ENCODE measurements at regions not wholly inside any gene's neighbourhood (a gene's known extent, or its start where the extent isn't known, plus 50 kb on each side); places are given as distances from the start of the nearest gene placed in this dataset.
"Not testable (repeated sequence)": the region's sequence is repeated elsewhere in the genome, so short reads cannot be mapped to it uniquely, and the experiment has no call there.

DNA sequence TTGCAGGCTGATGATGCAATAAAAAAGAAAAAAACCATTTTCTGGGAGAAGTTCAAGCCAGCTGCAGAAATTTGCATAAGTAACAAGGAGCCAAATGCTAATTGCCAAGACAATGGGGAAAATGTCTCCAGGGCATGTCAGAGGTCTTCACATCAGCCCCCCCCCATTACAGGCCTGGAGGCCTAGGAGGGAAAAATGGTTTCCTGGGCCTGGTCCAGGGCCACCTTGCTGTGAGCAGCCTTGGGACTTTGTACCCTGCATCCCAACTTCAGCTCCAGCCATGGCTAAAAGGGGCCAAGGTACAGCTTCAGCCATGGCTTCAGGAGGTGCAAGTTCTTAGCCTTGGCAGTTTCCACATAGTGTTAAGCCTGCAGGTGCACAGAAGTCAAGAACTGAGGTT lies 160.0 kb upstream of the IRS4 start:
- DNase-seq (ENCODE audit: low read depth in 4 of 4, low spot score in 2 of 4): not testable (repeated sequence)

DNA sequence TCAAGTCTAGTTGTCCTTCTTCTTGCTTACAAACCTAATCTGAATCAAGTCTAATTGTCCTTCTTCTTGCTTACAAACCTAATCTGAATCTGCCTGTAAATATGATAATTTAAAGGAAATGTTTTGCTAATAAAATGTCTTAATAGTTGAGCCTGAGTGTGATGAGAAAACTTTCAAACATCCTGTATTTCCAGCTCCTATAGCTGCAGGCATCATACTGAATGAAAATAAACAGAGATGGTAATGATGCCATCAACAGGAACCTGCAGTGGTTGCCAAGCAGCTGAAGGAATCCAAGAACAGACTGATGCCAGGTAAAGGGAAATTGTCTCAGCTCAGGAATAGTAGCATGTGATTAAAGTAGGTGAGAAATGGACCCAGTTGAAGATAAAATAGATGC lies 156.1 kb upstream of the IRS4 start:
- no peak for DNase-seq (ENCODE audit: low read depth in 4 of 4, low spot score in 2 of 4)

DNA sequence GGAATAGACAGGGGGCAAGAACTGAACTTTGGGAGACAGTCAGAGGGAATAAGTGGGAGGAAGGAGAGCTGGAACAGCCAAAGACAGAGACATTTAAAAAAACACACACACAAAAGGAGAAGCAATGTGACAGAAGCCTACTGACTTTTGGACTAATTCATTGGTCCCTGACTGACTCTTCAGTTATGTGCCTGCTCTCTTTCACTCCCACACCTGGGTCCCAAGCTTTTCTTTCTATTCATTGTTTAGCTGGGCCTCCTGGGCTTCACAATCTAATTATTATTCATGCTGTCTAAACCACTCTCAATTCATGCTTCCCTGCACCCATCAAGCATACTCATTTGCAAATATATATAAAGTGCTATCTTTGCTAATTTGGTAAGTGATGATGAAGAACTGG lies 139.2 kb upstream of the IRS4 start:
- no peak for DNase-seq (ENCODE audit: low read depth in 4 of 4, low spot score in 2 of 4)

DNA sequence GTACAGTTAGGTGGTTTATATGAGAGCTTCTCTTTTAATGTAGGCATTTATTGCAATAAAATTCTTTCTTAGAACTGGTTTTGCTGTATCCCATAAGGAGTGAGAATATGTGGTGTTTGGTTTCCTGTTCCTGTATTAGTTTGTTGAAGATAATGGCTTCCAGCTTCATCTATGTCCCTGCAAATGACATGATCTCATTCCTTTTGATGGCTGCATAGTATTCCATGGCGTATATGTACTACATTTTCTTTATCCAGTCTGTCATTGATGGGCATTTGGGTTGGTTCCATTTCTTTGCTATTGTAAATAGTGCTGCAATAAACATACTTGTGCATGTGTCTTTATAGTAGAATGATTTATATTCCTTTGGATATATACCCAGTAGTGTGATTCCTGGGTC lies 106.7 kb upstream of the IRS4 start:
- DNase-seq (ENCODE audit: low read depth in 4 of 4, low spot score in 2 of 4): not testable (repeated sequence)

DNA sequence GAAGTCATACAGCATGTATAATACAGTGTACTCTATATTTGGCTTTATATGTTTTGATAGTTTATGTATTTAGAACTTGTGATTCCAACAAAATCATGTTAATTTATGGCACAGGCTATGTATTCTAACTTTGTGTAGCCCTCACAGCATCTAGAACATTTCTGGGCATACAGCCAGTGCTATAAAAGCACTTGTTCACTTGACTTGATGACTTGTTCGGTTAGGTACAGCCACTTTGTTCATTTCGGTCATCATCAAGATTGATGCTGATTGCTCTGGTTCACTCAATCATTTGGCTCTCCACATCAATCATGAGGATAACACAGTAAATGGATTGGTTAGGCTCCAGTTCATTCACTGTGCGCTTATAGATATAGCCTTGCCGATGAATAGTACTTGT lies 97.6 kb upstream of the IRS4 start:
- DNase-seq (ENCODE audit: low read depth in 4 of 4, low spot score in 2 of 4): no peak

DNA sequence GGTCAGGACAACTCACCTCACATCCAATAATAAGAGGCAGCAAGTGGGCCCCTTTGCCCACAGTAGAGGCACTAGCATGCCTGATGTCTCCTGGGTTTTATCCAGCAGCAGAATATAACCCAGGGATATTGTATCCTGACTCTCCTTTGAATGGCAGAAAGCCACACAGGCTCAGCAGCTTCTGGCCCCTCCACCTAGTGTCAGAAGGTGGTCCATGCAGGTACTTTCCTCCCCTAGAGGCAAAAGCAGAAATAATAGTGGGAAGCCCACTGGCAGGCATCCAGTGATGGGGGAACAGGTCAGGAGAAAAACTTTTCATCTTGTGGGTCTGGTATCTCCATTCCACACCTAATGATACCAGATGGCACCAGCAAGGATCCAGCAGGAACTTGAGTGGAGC lies 75.5 kb upstream of the IRS4 start:
- DNase-seq (ENCODE audit: low read depth in 4 of 4, low spot score in 2 of 4): no peak

DNA sequence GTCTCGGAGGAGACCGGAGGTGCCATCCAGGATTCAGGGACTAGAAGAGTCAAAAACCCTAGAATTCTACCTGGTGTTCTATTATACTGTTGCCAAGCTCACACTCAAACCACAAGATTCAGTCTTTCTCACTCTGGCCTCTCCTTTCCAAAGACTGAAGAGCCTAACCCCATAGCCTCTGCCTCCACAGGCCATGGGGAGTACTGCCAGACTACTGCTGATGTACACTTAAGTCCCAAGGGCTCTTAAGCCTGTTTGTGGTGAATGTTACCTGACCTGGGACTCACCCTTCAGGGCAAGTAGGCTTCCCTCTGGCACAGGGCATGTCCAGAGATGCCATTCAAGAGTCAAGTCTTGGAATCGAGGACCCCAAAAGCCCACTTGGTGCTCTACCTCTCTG lies 58.9 kb upstream of the IRS4 start:
- no peak for DNase-seq (ENCODE audit: low read depth in 4 of 4, low spot score in 2 of 4)
